ENCODE measurements at regions not wholly inside any gene's neighbourhood (a gene's known extent, or its start where the extent isn't known, plus 50 kb on each side); places are given as distances from the start of the nearest gene placed in this dataset.

DNA sequence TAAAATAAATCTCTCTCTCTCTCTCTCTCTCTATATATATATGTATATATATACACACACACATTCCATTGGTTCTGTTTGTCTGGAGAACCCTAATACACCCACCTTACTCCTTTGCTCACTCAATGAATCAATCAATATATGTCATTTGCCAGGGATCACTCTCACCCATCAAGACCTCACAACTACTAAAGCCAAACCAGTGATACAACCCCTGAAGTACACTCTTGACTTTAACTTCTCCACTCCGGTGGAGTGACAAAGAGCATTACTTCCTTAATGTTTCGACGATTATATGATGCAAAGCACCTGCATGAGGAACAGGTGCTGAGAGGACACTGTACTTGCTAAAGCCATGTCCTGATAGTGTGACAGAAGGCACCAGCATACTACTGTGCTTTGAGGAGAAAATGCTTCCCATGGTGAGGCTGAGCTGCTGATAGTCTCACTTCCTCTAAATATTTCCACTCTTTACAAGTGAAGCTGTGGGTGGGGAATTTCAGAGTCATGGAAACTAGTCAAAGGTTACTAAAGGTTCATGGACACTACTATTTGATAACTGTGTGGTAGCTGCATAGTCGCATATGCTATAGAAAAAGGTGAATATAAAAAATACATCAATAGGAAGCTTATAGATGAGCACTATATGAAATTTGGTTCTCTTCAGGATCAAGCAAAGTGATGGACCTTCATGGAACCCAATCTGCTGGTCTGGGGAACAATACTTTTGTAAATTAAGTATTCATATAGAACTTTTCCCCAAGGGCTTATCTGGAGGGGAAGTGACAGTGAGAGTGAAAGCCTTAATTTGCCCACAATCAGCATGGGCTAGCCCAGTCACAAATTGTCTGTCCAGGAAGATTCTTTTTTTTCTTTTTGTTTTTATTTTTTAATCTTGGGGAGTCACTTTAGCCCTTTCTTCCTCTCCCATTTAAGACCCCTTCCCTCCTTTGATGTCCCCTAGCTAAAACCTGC is 141.9 kb upstream of the NEDD9 start (continued):
- no peak for TF ChIP-seq IRF3 (IDR thresholded peaks at IDR 0.05)
- TF ChIP-seq IRF5 (IDR thresholded peaks at IDR 0.05; ENCODE audit: borderline replicate concordance): no peak
- TF ChIP-seq CHD2 (IDR thresholded peaks at IDR 0.05; ENCODE audit: borderline replicate concordance, low read depth, low read length): peak; percentile 64; the same call in 1 of the 2 replicates
- TF ChIP-seq IKZF1 (conservative IDR thresholded peaks at IDR 0.05): peak; percentile 97
- TF ChIP-seq, protein P1, sequence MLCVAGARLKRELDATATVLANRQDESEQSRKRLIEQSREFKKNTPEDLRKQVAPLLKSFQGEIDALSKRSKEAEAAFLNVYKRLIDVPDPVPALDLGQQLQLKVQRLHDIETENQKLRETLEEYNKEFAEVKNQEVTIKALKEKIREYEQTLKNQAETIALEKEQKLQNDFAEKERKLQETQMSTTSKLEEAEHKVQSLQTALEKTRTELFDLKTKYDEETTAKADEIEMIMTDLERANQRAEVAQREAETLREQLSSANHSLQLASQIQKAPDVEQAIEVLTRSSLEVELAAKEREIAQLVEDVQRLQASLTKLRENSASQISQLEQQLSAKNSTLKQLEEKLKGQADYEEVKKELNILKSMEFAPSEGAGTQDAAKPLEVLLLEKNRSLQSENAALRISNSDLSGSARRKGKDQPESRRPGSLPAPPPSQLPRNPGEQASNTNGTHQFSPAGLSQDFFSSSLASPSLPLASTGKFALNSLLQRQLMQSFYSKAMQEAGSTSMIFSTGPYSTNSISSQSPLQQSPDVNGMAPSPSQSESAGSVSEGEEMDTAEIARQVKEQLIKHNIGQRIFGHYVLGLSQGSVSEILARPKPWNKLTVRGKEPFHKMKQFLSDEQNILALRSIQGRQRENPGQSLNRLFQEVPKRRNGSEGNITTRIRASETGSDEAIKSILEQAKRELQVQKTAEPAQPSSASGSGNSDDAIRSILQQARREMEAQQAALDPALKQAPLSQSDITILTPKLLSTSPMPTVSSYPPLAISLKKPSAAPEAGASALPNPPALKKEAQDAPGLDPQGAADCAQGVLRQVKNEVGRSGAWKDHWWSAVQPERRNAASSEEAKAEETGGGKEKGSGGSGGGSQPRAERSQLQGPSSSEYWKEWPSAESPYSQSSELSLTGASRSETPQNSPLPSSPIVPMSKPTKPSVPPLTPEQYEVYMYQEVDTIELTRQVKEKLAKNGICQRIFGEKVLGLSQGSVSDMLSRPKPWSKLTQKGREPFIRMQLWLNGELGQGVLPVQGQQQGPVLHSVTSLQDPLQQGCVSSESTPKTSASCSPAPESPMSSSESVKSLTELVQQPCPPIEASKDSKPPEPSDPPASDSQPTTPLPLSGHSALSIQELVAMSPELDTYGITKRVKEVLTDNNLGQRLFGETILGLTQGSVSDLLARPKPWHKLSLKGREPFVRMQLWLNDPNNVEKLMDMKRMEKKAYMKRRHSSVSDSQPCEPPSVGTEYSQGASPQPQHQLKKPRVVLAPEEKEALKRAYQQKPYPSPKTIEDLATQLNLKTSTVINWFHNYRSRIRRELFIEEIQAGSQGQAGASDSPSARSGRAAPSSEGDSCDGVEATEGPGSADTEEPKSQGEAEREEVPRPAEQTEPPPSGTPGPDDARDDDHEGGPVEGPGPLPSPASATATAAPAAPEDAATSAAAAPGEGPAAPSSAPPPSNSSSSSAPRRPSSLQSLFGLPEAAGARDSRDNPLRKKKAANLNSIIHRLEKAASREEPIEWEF (IDR thresholded peaks at IDR 0.05; ENCODE audit: insufficient replicate concordance, low read depth, low read length): peak; percentile 69
- peak; percentile 95 for TF ChIP-seq RELA (IDR thresholded peaks at IDR 0.05; ENCODE audit: borderline replicate concordance, partially characterized antibody)
- TF ChIP-seq MYB (IDR thresholded peaks at IDR 0.05; ENCODE audit: borderline replicate concordance, low read depth, low read length): no peak
- no peak for TF ChIP-seq STAT3 (IDR thresholded peaks at IDR 0.05; ENCODE audit: low read depth, low read length)
- 0 out of 2 replicates have a peak, but pooled peaks have one; percentile 9 for TF ChIP-seq ZBTB40 (IDR thresholded peaks at IDR 0.05; ENCODE audit: borderline replicate concordance)
- no peak for TF ChIP-seq BRCA1 (IDR thresholded peaks at IDR 0.05; ENCODE audit: low read depth, low read length)
- TF ChIP-seq RCOR1 (conservative IDR thresholded peaks at IDR 0.05; ENCODE audit: low read depth, low read length): 0 out of 2 replicates have a peak, but pooled peaks have one; percentile 32
- TF ChIP-seq CEBPZ (IDR thresholded peaks at IDR 0.05; ENCODE audit: low read depth, low read length): no peak

Data from GM12878 (cell line).